Activated CD4-positive, alpha-beta T cell treated with anti-CD3 and anti-CD28 coated beads, Interleukin-10, Interleukin-2, amounts not matched to agents 100 ng/mL and 50 ng/mL, durations not matched to agents 16 hours and 8 hours (primary cell): ENCODE measurements at regions not wholly inside any gene's neighbourhood (a gene's known extent, or its start where the extent isn't known, plus 50 kb on each side); places are given as distances from the start of the nearest gene placed in this dataset.

ENCODE experiments used
- DNase-seq: peaks from one replicate; pipeline ENCODE4 v3.0.0-alpha.2; 2020

- no peak for DNase-seq
Observed at GRCh38 chr9:135196474-135196873, 109.0 kb downstream of the OLFM1 start.

- DNase-seq = no peak
Observed at GRCh38 chr9:135198144-135198543, 110.7 kb downstream of the OLFM1 start.

GRCh38 chr9:135198586-135199285 is 111.3 kb downstream of the OLFM1 start:
- no peak for DNase-seq

- no peak for DNase-seq
Observed at GRCh38 chr9:135199489-135199888, 112.0 kb downstream of the OLFM1 start.

- no peak for DNase-seq
Observed at GRCh38 chr9:135201711-135202110, 114.2 kb downstream of the OLFM1 start.

GRCh38 chr9:135204177-135204576 is 116.7 kb downstream of the OLFM1 start:
- no peak for DNase-seq

- no peak for DNase-seq
Observed at GRCh38 chr9:135209136-135209535, 121.7 kb downstream of the OLFM1 start.

GRCh38 chr9:135209852-135210251 is 122.4 kb downstream of the OLFM1 start:
- no peak for DNase-seq

GRCh38 chr9:135210676-135211523 is 123.4 kb downstream of the OLFM1 start:
- no peak for DNase-seq

GRCh38 chr9:135211524-135211890 is 124.0 kb downstream of the OLFM1 start:
- no peak for DNase-seq

GRCh38 chr9:135212961-135213360 is 125.5 kb downstream of the OLFM1 start:
- no peak for DNase-seq

GRCh38 chr9:135213566-135213965 is 126.1 kb downstream of the OLFM1 start:
- no peak for DNase-seq

GRCh38 chr9:135214054-135214640 is 126.7 kb downstream of the OLFM1 start:
- no peak for DNase-seq

- no peak for DNase-seq
Observed at GRCh38 chr9:135214706-135215105, 127.2 kb downstream of the OLFM1 start.

GRCh38 chr9:135215571-135216161 is 128.2 kb downstream of the OLFM1 start:
- no peak for DNase-seq

- DNase-seq = no peak
Observed at GRCh38 chr9:135216236-135216635, 128.8 kb downstream of the OLFM1 start.

GRCh38 chr9:135216791-135217441 is 129.4 kb downstream of the OLFM1 start:
- DNase-seq = no peak

GRCh38 chr9:135217836-135218235 is 130.4 kb downstream of the OLFM1 start:
- DNase-seq = no peak

- DNase-seq = no peak
Observed at GRCh38 chr9:135218331-135219225, 131.1 kb downstream of the OLFM1 start.

- no peak for DNase-seq
Observed at GRCh38 chr9:135219676-135220600, 132.5 kb downstream of the OLFM1 start.
